ENCODE measurements at regions not wholly inside any gene's neighbourhood (a gene's known extent, or its start where the extent isn't known, plus 50 kb on each side); places are given as distances from the start of the nearest gene placed in this dataset.
"Not testable (repeated sequence)": the region's sequence is repeated elsewhere in the genome, so short reads cannot be mapped to it uniquely, and the experiment has no call there.

DNA sequence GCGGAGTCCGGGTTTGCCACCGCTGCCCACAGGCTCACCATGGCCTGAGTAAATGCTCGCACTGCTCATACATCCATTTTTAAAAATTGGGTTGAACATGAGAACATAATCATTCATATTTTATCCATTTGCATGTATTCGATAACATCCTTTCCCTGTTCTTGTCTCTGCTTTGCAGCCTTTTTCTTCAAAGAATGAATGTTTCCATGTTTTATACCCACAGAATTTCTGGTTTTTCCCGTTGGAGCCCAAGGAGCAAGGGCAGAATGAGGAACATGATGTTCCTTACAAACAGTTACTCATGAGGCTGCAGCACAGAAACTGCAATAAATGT, 146.5 kb downstream of the CCDC74A start:
- Histone ChIP-seq H3K9me3 (replicated peaks; ENCODE audit: control insufficient read depth, insufficient read depth, low read length) (no peaks in the 10 kb centered on the region), H3K9me1 (replicated peaks; ENCODE audit: control insufficient read depth, extremely low read depth, insufficient read depth, low read length) (no peaks in the 10 kb centered on the region), H2AFZ (ENCODE audit: low read depth, low read length) (no peak overlapping the region), H3K9ac (replicated peaks; ENCODE audit: extremely low read depth, insufficient read depth, low read length) (no peak overlapping the region), H3K27ac (ENCODE audit: insufficient read depth, low read depth, low read length) (no peak overlapping the region), H3K4me3 (replicated peaks in 1 of 3; ENCODE audit: insufficient read depth in 1 of 3, low read depth in 1 of 3, low read length in 3 of 3) (no peak overlapping the region), H4K20me1 (replicated peaks; ENCODE audit: control insufficient read depth, extremely low read depth, insufficient read depth, low read length) (no peaks in the 10 kb centered on the region), H3K79me2 (ENCODE audit: control insufficient read depth, insufficient read depth, low read length) (no peaks in the 10 kb centered on the region), H3K27me3 (ENCODE audit: control insufficient read depth in 2 of 2, insufficient read depth in 2 of 2, low read length in 2 of 2) (no peaks in the 10 kb centered on the region), H3K4me2 (ENCODE audit: insufficient read depth, low read length) (peak overlapping the region; percentile 48), H3K4me1 (ENCODE audit: control insufficient read depth, extremely low read depth, insufficient read depth, low read length) (peaks cover 20% of the 10 kb centered on the region), H3K36me3 (ENCODE audit: control insufficient read depth in 2 of 2, extremely low read depth in 1 of 2, insufficient read depth in 2 of 2, low read length in 2 of 2) (no peaks in the 10 kb centered on the region)
- ChIA-PET POLR2A (no interaction called here), CTCF (interaction anchor here (0.5 to 3.4 kb wide), 9 partner anchors 10 to 878 kb away, joined by 3 to 78 read pairs (median 19); no protein-coding TSS in a partner anchor)
- intact Hi-C loops (cut with micrococcal nuclease): loop anchor here (1.0 to 10.0 kb wide), 2 partner anchors 128 to 471 kb away; no protein-coding TSS in a partner anchor
- no TSS peak for BruUV-seq (replicated peaks)
- TF ChIP-seq, protein P1, sequence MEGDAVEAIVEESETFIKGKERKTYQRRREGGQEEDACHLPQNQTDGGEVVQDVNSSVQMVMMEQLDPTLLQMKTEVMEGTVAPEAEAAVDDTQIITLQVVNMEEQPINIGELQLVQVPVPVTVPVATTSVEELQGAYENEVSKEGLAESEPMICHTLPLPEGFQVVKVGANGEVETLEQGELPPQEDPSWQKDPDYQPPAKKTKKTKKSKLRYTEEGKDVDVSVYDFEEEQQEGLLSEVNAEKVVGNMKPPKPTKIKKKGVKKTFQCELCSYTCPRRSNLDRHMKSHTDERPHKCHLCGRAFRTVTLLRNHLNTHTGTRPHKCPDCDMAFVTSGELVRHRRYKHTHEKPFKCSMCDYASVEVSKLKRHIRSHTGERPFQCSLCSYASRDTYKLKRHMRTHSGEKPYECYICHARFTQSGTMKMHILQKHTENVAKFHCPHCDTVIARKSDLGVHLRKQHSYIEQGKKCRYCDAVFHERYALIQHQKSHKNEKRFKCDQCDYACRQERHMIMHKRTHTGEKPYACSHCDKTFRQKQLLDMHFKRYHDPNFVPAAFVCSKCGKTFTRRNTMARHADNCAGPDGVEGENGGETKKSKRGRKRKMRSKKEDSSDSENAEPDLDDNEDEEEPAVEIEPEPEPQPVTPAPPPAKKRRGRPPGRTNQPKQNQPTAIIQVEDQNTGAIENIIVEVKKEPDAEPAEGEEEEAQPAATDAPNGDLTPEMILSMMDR (IDR thresholded peaks at IDR 0.05; ENCODE audit: extremely low read depth in 1 of 2, insufficient read depth in 1 of 2, low read depth in 1 of 2, low read length in 2 of 2): no peak
- TF ChIP-seq JUN (IDR thresholded peaks at IDR 0.05; ENCODE audit: borderline replicate concordance, insufficient read depth, insufficient read length, low read depth) (no peak), MYC (IDR thresholded peaks at IDR 0.05; ENCODE audit: low read depth, low read length) (no peak), GATA2 (IDR thresholded peaks at IDR 0.05; ENCODE audit: insufficient read depth, insufficient read length, low read depth, low read length) (no peak)
- DNase-seq (ENCODE audit: low read depth, low spot score): no peak
- dilution Hi-C loops (cut with MboI; ENCODE audit: extremely low pct_ligation_motif_present, low sequenced_read_pairs): no loop called here
- FAIRE-seq: no peak

- H3K9ac ChIP-seq (replicated peaks; ENCODE audit: extremely low read depth, insufficient read depth, low read length): peak overlapping the region; percentile 93
- H3K79me2 ChIP-seq (ENCODE audit: control insufficient read depth, insufficient read depth, low read length): peaks cover 43% of the 10 kb centered on the region
- H3K9me3 ChIP-seq (replicated peaks; ENCODE audit: control insufficient read depth, insufficient read depth, low read length); H3K9me1 ChIP-seq (replicated peaks; ENCODE audit: control insufficient read depth, extremely low read depth, insufficient read depth, low read length); dilution Hi-C loops (cut with MboI; ENCODE audit: extremely low pct_ligation_motif_present, low sequenced_read_pairs); H4K20me1 ChIP-seq (replicated peaks; ENCODE audit: control insufficient read depth, extremely low read depth, insufficient read depth, low read length); BruUV-seq (replicated peaks); FAIRE-seq; H3K27me3 ChIP-seq (ENCODE audit: control insufficient read depth in 2 of 2, insufficient read depth in 2 of 2, low read length in 2 of 2): not testable (repeated sequence)
- peak overlapping the region; percentile 66 for H2AFZ ChIP-seq (ENCODE audit: low read depth, low read length)
- POLR2A ChIA-PET: interaction anchor here (0.9 to 2.0 kb wide), 3 partner anchors 9 to 13 kb away, joined by 6 to 11 read pairs (median 8); no protein-coding TSS in a partner anchor
- peak; percentile 25 for DNase-seq (ENCODE audit: low read depth, low spot score)
- intact Hi-C loops (cut with micrococcal nuclease): loop anchor here (2.0 kb wide), 1 partner anchor 13 kb away; no protein-coding TSS in a partner anchor
- H3K4me3 ChIP-seq (replicated peaks in 1 of 3; ENCODE audit: insufficient read depth in 1 of 3, low read depth in 1 of 3, low read length in 3 of 3): peak overlapping the region; percentile 57 to 85 (median 81)
- peaks cover 16% of the 10 kb centered on the region for H3K4me1 ChIP-seq (ENCODE audit: control insufficient read depth, extremely low read depth, insufficient read depth, low read length)
- peaks cover 3 to 11% of the 10 kb centered on the region in 2 experiments for H3K36me3 ChIP-seq (ENCODE audit: control insufficient read depth in 2 of 2, extremely low read depth in 1 of 2, insufficient read depth in 2 of 2, low read length in 2 of 2)
- H3K27ac ChIP-seq (ENCODE audit: insufficient read depth, low read depth, low read length): peak overlapping the region; percentile 91
- CTCF ChIA-PET: interaction anchor here (1.1 to 5.5 kb wide), 5 partner anchors 9 to 268 kb away, joined by 4 to 58 read pairs (median 13); partner anchors contain the start of gene MZT2A
- H3K4me2 ChIP-seq (ENCODE audit: insufficient read depth, low read length): peak overlapping the region; percentile 57
Observed at GRCh38 chr2:131681611-131682121, 154.0 kb downstream of the CCDC74A start.
